K562 (cell line): ENCODE measurements at regions not wholly inside any gene's neighbourhood (a gene's known extent, or its start where the extent isn't known, plus 50 kb on each side); places are given as distances from the start of the nearest gene placed in this dataset.

Experiments used
- ATF3 ChIP-seq, 2 experiments: fragments of 450-650 bp in 1 of 2; sonication (generic) in 1 of 2; formaldehyde crosslinking in 1 of 2; IDR thresholded peaks in 1 of 2; conservative IDR thresholded peaks in 1 of 2; 2 replicates each; pipeline versions ENCODE4 v1.6.1 to v1.8.1; 2016 to 2023; ENCODE audit warnings: mild to moderate bottlenecking in 2 of 2, moderate library complexity in 2 of 2, inconsistent platforms in 1 of 2, missing genetic modification reagents in 1 of 2
- FOXO4 ChIP-seq: fragments of 450-650 bp; formaldehyde crosslinking; IDR thresholded peaks from 2 replicates; pipeline ENCODE4 v1.4.0; 2020; ENCODE audit warnings: mild to moderate bottlenecking, moderate library complexity
- KLF10 ChIP-seq: fragments of 250-450 bp; sonication (Bioruptor Pico); IDR thresholded peaks from 2 replicates; pipeline ENCODE4 v1.6.1; 2021; ENCODE audit warnings: matching md5 sums
- NR2F6 ChIP-seq: fragments of 450-650 bp; formaldehyde crosslinking; IDR thresholded peaks from 2 replicates; pipeline ENCODE4 v1.4.0; 2020; ENCODE audit warnings: mild to moderate bottlenecking
- POLR2H ChIP-seq: IDR thresholded peaks from 2 replicates; pipeline ENCODE4 v1.6.1; 2016; ENCODE audit warnings: missing genetic modification characterization, low read depth, mild to moderate bottlenecking, control low read depth, missing compliant biosample characterization, moderate library complexity
- TEAD4 ChIP-seq, 2 experiments: sonication (generic) in 1 of 2; formaldehyde crosslinking in 1 of 2; IDR thresholded peaks; 2 replicates each; pipeline versions ENCODE4 v1.6.1 to v1.8.0; 2012 to 2022; ENCODE audit warnings: borderline replicate concordance in 1 of 2, inconsistent platforms in 1 of 2, low read length in 1 of 2, mild to moderate bottlenecking in 1 of 2, missing genetic modification reagents in 1 of 2
- ZNF324 ChIP-seq: fragments of 250-450 bp; sonication (Bioruptor Pico); IDR thresholded peaks from 2 replicates; pipeline ENCODE4 v1.4.0; 2020; ENCODE audit warnings: mild to moderate bottlenecking

- TF ChIP-seq POLR2H = no peak
- TF ChIP-seq KLF10 = no peak
- no peak for TF ChIP-seq FOXO4
- no peak for TF ChIP-seq ATF3 (IDR thresholded peaks at IDR 0.05)
- TF ChIP-seq ATF3 (CRISPR knock-in tag; conservative IDR thresholded peaks at IDR 0.05) = no peak
- no peak for TF ChIP-seq TEAD4 (IDR thresholded peaks at IDR 0.05; ENCODE audit: low read length)
- no peak for TF ChIP-seq TEAD4 (CRISPR knock-in tag; IDR thresholded peaks at IDR 0.05; ENCODE audit: borderline replicate concordance)
- TF ChIP-seq NR2F6 (CRISPR knock-in tag) = no peak
- no peak for TF ChIP-seq ZNF324 (CRISPR knock-in tag)
These were observed 213.7 kb downstream of the PRL start for GRCh38 chr6:22083119-22083518.
